ENCODE measurements at regions not wholly inside any gene's neighbourhood (a gene's known extent, or its start where the extent isn't known, plus 50 kb on each side); places are given as distances from the start of the nearest gene placed in this dataset.
"Not testable (repeated sequence)": the region's sequence is repeated elsewhere in the genome, so short reads cannot be mapped to it uniquely, and the experiment has no call there.

GRCh38 chr11:105381941-105382340 lies 227.9 kb upstream of the GRIA4 start:
- Mint-ChIP-seq H3K4me1 (no peaks in the 10 kb centered on the region), H3K4me3 (no peak overlapping the region), H3K27ac (no peak overlapping the region), H3K9me3 (no peaks in the 10 kb centered on the region), H3K36me3 (no peaks in the 10 kb centered on the region), H3K27me3 (peaks cover 1% of the 10 kb centered on the region)

GRCh38 chr11:105377870-105378269 lies 232.0 kb upstream of the GRIA4 start:
- H3K36me3 Mint-ChIP-seq, result peaks cover 1% of the 10 kb centered on the region
- no peak overlapping the region for H3K4me3 Mint-ChIP-seq
- H3K27ac Mint-ChIP-seq, result no peak overlapping the region
- peaks cover 1% of the 10 kb centered on the region for H3K27me3 Mint-ChIP-seq
- H3K9me3 Mint-ChIP-seq, result peaks cover 13% of the 10 kb centered on the region
- no peaks in the 10 kb centered on the region for H3K4me1 Mint-ChIP-seq

GRCh38 chr11:105372206-105372605 lies 232.6 kb upstream of the CARD18 start:
- Mint-ChIP-seq H3K9me3 (peaks cover 13% of the 10 kb centered on the region), H3K4me3 (no peak overlapping the region), H3K4me1 (no peaks in the 10 kb centered on the region), H3K27me3 (peaks cover 1% of the 10 kb centered on the region), H3K36me3 (peaks cover 1% of the 10 kb centered on the region), H3K27ac (no peak overlapping the region)

DNA sequence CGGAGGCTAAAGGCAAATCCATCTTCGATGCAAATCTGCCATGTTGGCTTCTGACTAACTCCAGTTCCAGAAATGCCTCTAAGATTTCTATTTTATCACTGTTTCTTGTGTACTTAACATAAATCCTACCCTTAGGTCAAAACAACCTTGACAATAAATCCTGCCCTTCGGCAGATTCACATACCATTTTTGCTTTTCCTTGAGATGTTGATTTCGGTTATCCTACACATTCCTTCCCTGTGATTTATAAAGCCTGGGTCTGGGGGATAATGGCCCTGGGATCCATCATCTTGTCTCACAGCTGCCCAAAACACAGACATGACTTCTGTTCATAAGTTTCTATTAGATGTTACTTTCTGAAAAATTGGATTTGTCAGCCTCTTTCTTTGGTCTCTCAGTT lies 231.7 kb upstream of the CARD18 start:
- H3K27ac Mint-ChIP-seq, result no peak overlapping the region
- no peak overlapping the region for H3K4me3 Mint-ChIP-seq
- H3K27me3 Mint-ChIP-seq, result peaks cover 1% of the 10 kb centered on the region
- H3K36me3 Mint-ChIP-seq, result peaks cover 1% of the 10 kb centered on the region
- H3K9me3 Mint-ChIP-seq, result peaks cover 10% of the 10 kb centered on the region
- no peaks in the 10 kb centered on the region for H3K4me1 Mint-ChIP-seq

- Mint-ChIP-seq H3K27ac (peak overlapping the region; percentile 66), H3K9me3 (no peaks in the 10 kb centered on the region), H3K27me3 (no peaks in the 10 kb centered on the region), H3K4me3 (no peak overlapping the region), H3K36me3 (no peaks in the 10 kb centered on the region), H3K4me1 (no peaks in the 10 kb centered on the region)
These were observed 229.1 kb upstream of the CARD18 start for GRCh38 chr11:105368711-105369110.

- H3K36me3 Mint-ChIP-seq, result no peaks in the 10 kb centered on the region
- H3K4me1 Mint-ChIP-seq, result no peaks in the 10 kb centered on the region
- H3K27me3 Mint-ChIP-seq, result no peaks in the 10 kb centered on the region
- H3K9me3 Mint-ChIP-seq, result no peaks in the 10 kb centered on the region
- H3K27ac Mint-ChIP-seq, result no peak overlapping the region
- H3K4me3 Mint-ChIP-seq, result no peak overlapping the region
These were observed 227.6 kb upstream of the CARD18 start for GRCh38 chr11:105367129-105367528.

- peaks cover 2% of the 10 kb centered on the region for H3K27me3 Mint-ChIP-seq
- H3K4me3 Mint-ChIP-seq, result no peak overlapping the region
- no peaks in the 10 kb centered on the region for H3K4me1 Mint-ChIP-seq
- no peak overlapping the region for H3K27ac Mint-ChIP-seq
- H3K36me3 Mint-ChIP-seq, result no peaks in the 10 kb centered on the region
- H3K9me3 Mint-ChIP-seq, result no peaks in the 10 kb centered on the region
These were observed 222.1 kb upstream of the CARD18 start for GRCh38 chr11:105361651-105362050.

GRCh38 chr11:105357764-105358163 lies 218.2 kb upstream of the CARD18 start:
- Mint-ChIP-seq H3K27ac (no peak overlapping the region), H3K27me3 (peaks cover 2% of the 10 kb centered on the region), H3K4me1 (no peaks in the 10 kb centered on the region), H3K4me3 (no peak overlapping the region), H3K9me3 (no peaks in the 10 kb centered on the region), H3K36me3 (no peaks in the 10 kb centered on the region)

DNA sequence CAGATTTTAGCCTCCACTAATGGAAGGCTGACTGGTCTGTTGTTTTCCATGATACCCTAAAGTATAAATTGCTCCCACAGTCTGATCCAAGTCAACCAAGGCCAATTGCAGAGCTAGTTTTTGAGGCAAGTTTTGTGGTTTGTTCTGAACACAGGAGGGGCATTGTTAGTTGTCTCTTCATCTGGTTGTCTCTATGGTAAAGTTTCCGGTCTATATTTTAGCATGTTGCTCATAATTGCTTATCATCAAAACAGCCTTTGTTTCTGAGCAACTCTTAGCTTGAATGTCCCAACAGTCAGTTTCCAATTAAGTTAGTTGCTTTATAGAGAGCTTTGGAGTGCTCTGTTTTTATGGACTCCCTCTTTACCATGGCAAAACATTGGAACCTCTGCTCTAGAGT lies 217.6 kb upstream of the CARD18 start:
- H3K9me3 Mint-ChIP-seq, result no peaks in the 10 kb centered on the region
- H3K4me1 Mint-ChIP-seq, result no peaks in the 10 kb centered on the region
- no peak overlapping the region for H3K4me3 Mint-ChIP-seq
- peaks cover 2% of the 10 kb centered on the region for H3K27me3 Mint-ChIP-seq
- H3K27ac Mint-ChIP-seq, result no peak overlapping the region
- H3K36me3 Mint-ChIP-seq, result no peaks in the 10 kb centered on the region

DNA sequence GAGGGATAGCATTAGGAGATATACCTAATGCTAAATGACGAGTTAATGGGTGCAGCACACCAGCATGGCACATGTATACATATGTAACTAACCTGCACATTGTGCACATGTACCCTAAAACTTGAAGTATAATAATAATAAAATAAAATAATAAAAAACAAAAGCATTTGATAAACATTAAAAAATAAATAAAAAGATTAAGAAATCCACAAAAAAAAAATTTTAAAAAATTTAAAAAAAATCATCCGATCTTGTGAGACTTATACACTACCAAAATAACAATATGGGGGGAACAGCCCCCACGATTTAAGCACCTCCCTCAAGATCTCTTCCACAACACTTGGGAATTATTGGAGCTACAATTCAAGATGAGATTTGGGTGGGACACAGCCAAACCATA lies 210.3 kb upstream of the CARD18 start:
- peaks cover 13% of the 10 kb centered on the region for H3K9me3 Mint-ChIP-seq

GRCh38 chr11:105344938-105345337 lies 205.4 kb upstream of the CARD18 start:
- Mint-ChIP-seq H3K4me1 (no peaks in the 10 kb centered on the region), H3K27me3 (no peaks in the 10 kb centered on the region), H3K4me3 (no peak overlapping the region), H3K36me3 (peaks cover 2% of the 10 kb centered on the region), H3K27ac (no peak overlapping the region), H3K9me3 (peaks cover 13% of the 10 kb centered on the region)

More for the DNA sequence above, 210.3 kb upstream of the CARD18 start:
- H3K4me1 Mint-ChIP-seq, H3K4me3 Mint-ChIP-seq, H3K36me3 Mint-ChIP-seq, H3K27ac Mint-ChIP-seq, H3K27me3 Mint-ChIP-seq: not testable (repeated sequence)

GRCh38 chr11:105334025-105334714 lies 194.6 kb upstream of the CARD18 start:
- no peaks in the 10 kb centered on the region for H3K36me3 Mint-ChIP-seq
- no peak overlapping the region for H3K27ac Mint-ChIP-seq
- H3K27me3 Mint-ChIP-seq, result peaks cover 2% of the 10 kb centered on the region
- peaks cover 8% of the 10 kb centered on the region for H3K9me3 Mint-ChIP-seq
- no peak overlapping the region for H3K4me3 Mint-ChIP-seq
- no peaks in the 10 kb centered on the region for H3K4me1 Mint-ChIP-seq

- no peak overlapping the region for H3K27ac Mint-ChIP-seq
These were observed 193.6 kb upstream of the CARD18 start for GRCh38 chr11:105333153-105333552.

GRCh38 chr11:105332171-105332570 lies 192.6 kb upstream of the CARD18 start:
- Mint-ChIP-seq H3K9me3 (peaks cover 6% of the 10 kb centered on the region), H3K27ac (no peak overlapping the region), H3K27me3 (peaks cover 2% of the 10 kb centered on the region), H3K4me3 (no peak overlapping the region), H3K36me3 (no peaks in the 10 kb centered on the region), H3K4me1 (no peaks in the 10 kb centered on the region)

More at GRCh38 chr11:105333153-105333552, 193.6 kb upstream of the CARD18 start:
- no peaks in the 10 kb centered on the region for H3K4me1 Mint-ChIP-seq
- no peaks in the 10 kb centered on the region for H3K36me3 Mint-ChIP-seq
- H3K9me3 Mint-ChIP-seq, result peaks cover 8% of the 10 kb centered on the region
- H3K27me3 Mint-ChIP-seq, result peaks cover 2% of the 10 kb centered on the region
- no peak overlapping the region for H3K4me3 Mint-ChIP-seq

- Mint-ChIP-seq H3K4me1 (no peaks in the 10 kb centered on the region), H3K4me3 (no peak overlapping the region), H3K36me3 (no peaks in the 10 kb centered on the region), H3K27ac (no peak overlapping the region), H3K27me3 (peaks cover 3% of the 10 kb centered on the region), H3K9me3 (no peaks in the 10 kb centered on the region)
These were observed 188.5 kb upstream of the CARD18 start for GRCh38 chr11:105328061-105328460.

DNA sequence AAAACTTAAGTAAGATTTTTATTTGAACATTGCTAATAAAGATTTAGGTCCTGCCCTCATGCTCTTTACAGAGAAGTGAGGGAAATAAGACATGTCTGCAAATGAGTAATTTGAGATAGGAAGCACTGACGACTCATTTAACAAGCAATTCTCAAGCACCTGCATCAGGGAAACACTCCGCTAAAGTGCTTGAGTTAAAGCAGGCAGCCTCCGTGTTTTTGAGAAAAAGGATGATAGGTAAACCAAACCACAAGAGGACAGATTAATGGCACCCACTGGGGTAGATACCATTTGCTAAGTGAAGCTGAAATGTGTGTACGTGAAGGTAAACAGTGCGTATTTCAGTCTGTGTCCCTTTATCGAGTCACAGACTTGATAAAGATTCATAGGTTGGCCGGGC lies 184.6 kb upstream of the CARD18 start:
- peaks cover 5% of the 10 kb centered on the region for H3K27me3 Mint-ChIP-seq

GRCh38 chr11:105321696-105322095 lies 182.1 kb upstream of the CARD18 start:
- Mint-ChIP-seq H3K9me3 (no peaks in the 10 kb centered on the region), H3K4me3 (no peak overlapping the region), H3K36me3 (no peaks in the 10 kb centered on the region), H3K27me3 (peaks cover 6% of the 10 kb centered on the region), H3K4me1 (no peaks in the 10 kb centered on the region), H3K27ac (no peak overlapping the region)

More for the DNA sequence above, 184.6 kb upstream of the CARD18 start:
- Mint-ChIP-seq H3K27ac (no peak overlapping the region), H3K9me3 (no peaks in the 10 kb centered on the region), H3K4me3 (no peak overlapping the region), H3K36me3 (no peaks in the 10 kb centered on the region), H3K4me1 (no peaks in the 10 kb centered on the region)
